ENCODE measurements at regions not wholly inside any gene's neighbourhood (a gene's known extent, or its start where the extent isn't known, plus 50 kb on each side); places are given as distances from the start of the nearest gene placed in this dataset.
"Not testable (repeated sequence)": the region's sequence is repeated elsewhere in the genome, so short reads cannot be mapped to it uniquely, and the experiment has no call there.

- H3K4me3 Mint-ChIP-seq: no peak overlapping the region
- no peak for TF ChIP-seq CTCF (IDR thresholded peaks at IDR 0.05; ENCODE audit: unreplicated experiment)
- no peaks in the 10 kb centered on the region for H3K4me1 Mint-ChIP-seq
- no peaks in the 10 kb centered on the region for H3K36me3 Mint-ChIP-seq
- peaks cover 31% of the 10 kb centered on the region for H3K27me3 Mint-ChIP-seq (ENCODE audit: low read depth)
- no peak for DNase-seq (ENCODE audit: low spot score in 2 of 2, unreplicated experiment in 2 of 2)
- peaks cover 4% of the 10 kb centered on the region for H3K9me3 Mint-ChIP-seq
- H3K27ac Mint-ChIP-seq: no peak overlapping the region
These were observed 175.5 kb downstream of the AKAIN1 start for GRCh38 chr18:5021558-5021957.

- Mint-ChIP-seq H3K27ac (no peak overlapping the region), H3K27me3 (ENCODE audit: low read depth) (peaks cover 7% of the 10 kb centered on the region), H3K9me3 (peaks cover 8% of the 10 kb centered on the region), H3K4me1 (peaks cover 7% of the 10 kb centered on the region), H3K36me3 (no peaks in the 10 kb centered on the region), H3K4me3 (no peak overlapping the region)
- no peak for TF ChIP-seq CTCF (IDR thresholded peaks at IDR 0.05; ENCODE audit: unreplicated experiment)
- no peak for DNase-seq (ENCODE audit: low spot score in 2 of 2, unreplicated experiment in 2 of 2)
These were observed 181.8 kb downstream of the AKAIN1 start for GRCh38 chr18:5015213-5015612.

GRCh38 chr18:5004031-5004820 is 192.8 kb downstream of the AKAIN1 start:
- not testable (repeated sequence) for H3K27me3 Mint-ChIP-seq (ENCODE audit: low read depth); H3K27ac Mint-ChIP-seq; H3K4me1 Mint-ChIP-seq; H3K9me3 Mint-ChIP-seq; DNase-seq (ENCODE audit: low spot score in 2 of 2, unreplicated experiment in 2 of 2); H3K36me3 Mint-ChIP-seq
- peak overlapping the region; percentile 86 for H3K4me3 Mint-ChIP-seq

GRCh38 chr18:4994710-4995109 is 202.3 kb downstream of the AKAIN1 start:
- no peaks in the 10 kb centered on the region for H3K4me1 Mint-ChIP-seq
- DNase-seq (ENCODE audit: low spot score in 2 of 2, unreplicated experiment in 2 of 2): no peak
- H3K36me3 Mint-ChIP-seq: no peaks in the 10 kb centered on the region
- H3K9me3 Mint-ChIP-seq: no peaks in the 10 kb centered on the region
- H3K4me3 Mint-ChIP-seq: no peak overlapping the region
- no peak overlapping the region for H3K27ac Mint-ChIP-seq
- no peak for TF ChIP-seq CTCF (IDR thresholded peaks at IDR 0.05; ENCODE audit: unreplicated experiment)
- peaks cover 9% of the 10 kb centered on the region for H3K27me3 Mint-ChIP-seq (ENCODE audit: low read depth)

- peaks cover 9% of the 10 kb centered on the region for H3K9me3 Mint-ChIP-seq
- no peaks in the 10 kb centered on the region for H3K36me3 Mint-ChIP-seq
- H3K27ac Mint-ChIP-seq: no peak overlapping the region
- TF ChIP-seq CTCF (IDR thresholded peaks at IDR 0.05; ENCODE audit: unreplicated experiment): no peak
- peaks cover 28% of the 10 kb centered on the region for H3K27me3 Mint-ChIP-seq (ENCODE audit: low read depth)
- no peak for DNase-seq (ENCODE audit: low spot score in 2 of 2, unreplicated experiment in 2 of 2)
- H3K4me3 Mint-ChIP-seq: no peak overlapping the region
- no peaks in the 10 kb centered on the region for H3K4me1 Mint-ChIP-seq
These were observed 209.3 kb downstream of the AKAIN1 start for GRCh38 chr18:4987452-4988405.

GRCh38 chr18:4986677-4987076 is 210.4 kb downstream of the AKAIN1 start:
- no peak for DNase-seq (ENCODE audit: low spot score in 2 of 2, unreplicated experiment in 2 of 2)
- H3K36me3 Mint-ChIP-seq: no peaks in the 10 kb centered on the region
- no peak for TF ChIP-seq CTCF (IDR thresholded peaks at IDR 0.05; ENCODE audit: unreplicated experiment)
- H3K4me3 Mint-ChIP-seq: no peak overlapping the region
- peaks cover 19% of the 10 kb centered on the region for H3K9me3 Mint-ChIP-seq
- peaks cover 26% of the 10 kb centered on the region for H3K27me3 Mint-ChIP-seq (ENCODE audit: low read depth)
- H3K4me1 Mint-ChIP-seq: no peaks in the 10 kb centered on the region
- no peak overlapping the region for H3K27ac Mint-ChIP-seq
